ENCODE measurements at regions not wholly inside any gene's neighbourhood (a gene's known extent, or its start where the extent isn't known, plus 50 kb on each side); places are given as distances from the start of the nearest gene placed in this dataset.
"Not testable (repeated sequence)": the region's sequence is repeated elsewhere in the genome, so short reads cannot be mapped to it uniquely, and the experiment has no call there.

- no peak for DNase-seq
Observed at GRCh38 chr10:42883993-42884983, 101.7 kb downstream of the BMS1 start.

- no peak for DNase-seq
Observed at GRCh38 chr10:42885491-42886270, 103.1 kb downstream of the BMS1 start.

- no peak for DNase-seq
Observed at GRCh38 chr10:42887734-42888503, 105.3 kb downstream of the BMS1 start.

GRCh38 chr10:42888504-42889095 is 106.0 kb downstream of the BMS1 start:
- no peak for DNase-seq

- no peak for DNase-seq
Observed at GRCh38 chr10:42896735-42897134, 114.1 kb downstream of the BMS1 start.

- DNase-seq, result no peak
Observed at GRCh38 chr10:42898037-42898960, 115.7 kb downstream of the BMS1 start.

GRCh38 chr10:42899036-42899435 is 116.4 kb downstream of the BMS1 start:
- DNase-seq, result no peak

- DNase-seq, result not testable (repeated sequence)
Observed at GRCh38 chr10:42900346-42900745, 117.8 kb downstream of the BMS1 start.

GRCh38 chr10:42911359-42911758 is 128.8 kb downstream of the BMS1 start:
- no peak for DNase-seq

GRCh38 chr10:42916974-42917373 is 134.4 kb downstream of the BMS1 start:
- DNase-seq, result no peak

- DNase-seq, result no peak
Observed at GRCh38 chr10:42917821-42918220, 135.2 kb downstream of the BMS1 start.

GRCh38 chr10:42921951-42922350 is 139.4 kb downstream of the BMS1 start:
- DNase-seq, result no peak

- no peak for DNase-seq
Observed at GRCh38 chr10:42924484-42924883, 141.9 kb downstream of the BMS1 start.

GRCh38 chr10:42926843-42927242 is 144.2 kb downstream of the BMS1 start:
- DNase-seq, result no peak

GRCh38 chr10:42928064-42928463 is 145.5 kb downstream of the BMS1 start:
- DNase-seq, result no peak

GRCh38 chr10:42929236-42929635 is 146.6 kb downstream of the BMS1 start:
- no peak for DNase-seq

GRCh38 chr10:42929993-42930392 is 146.9 kb upstream of the RET start:
- no peak for DNase-seq

- no peak for DNase-seq
Observed at GRCh38 chr10:42930516-42931192, 146.2 kb upstream of the RET start.

- no peak for DNase-seq
Observed at GRCh38 chr10:42932116-42932515, 144.8 kb upstream of the RET start.

GRCh38 chr10:42932735-42933447 is 144.0 kb upstream of the RET start:
- DNase-seq, result peak; percentile 19

All from DMS153 (cell line).